ENCODE measurements at regions not wholly inside any gene's neighbourhood (a gene's known extent, or its start where the extent isn't known, plus 50 kb on each side); places are given as distances from the start of the nearest gene placed in this dataset.
"Not testable (repeated sequence)": the region's sequence is repeated elsewhere in the genome, so short reads cannot be mapped to it uniquely, and the experiment has no call there.

- no peak for DNase-seq
Observed at GRCh38 chr19:30066781-30067759, 125.0 kb downstream of the URI1 start.

DNA sequence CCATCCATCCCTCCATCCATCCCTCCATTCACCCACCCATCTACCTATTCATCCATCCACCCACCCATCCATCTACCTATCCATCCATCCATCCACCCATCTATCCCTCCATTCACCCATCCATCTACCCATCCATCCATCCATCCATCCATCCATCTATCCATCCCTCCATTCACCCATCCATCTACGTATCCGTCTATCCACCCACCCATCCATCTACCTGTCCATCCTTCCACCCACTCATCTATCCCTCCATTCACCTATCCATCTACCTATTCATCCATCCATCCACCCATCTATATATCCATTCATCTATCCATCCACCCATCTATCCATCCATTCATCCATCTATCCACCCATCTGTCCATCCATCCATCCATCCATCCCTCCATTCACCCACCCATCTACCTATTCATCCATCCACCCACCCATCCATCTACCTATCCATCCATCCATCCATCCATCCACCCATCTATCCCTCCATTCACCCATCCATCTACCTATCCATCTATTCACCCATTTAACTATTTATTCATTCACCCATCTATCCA lies 126.0 kb downstream of the URI1 start:
- not testable (repeated sequence) for DNase-seq

GRCh38 chr19:30068528-30069395 lies 126.7 kb downstream of the URI1 start:
- no peak for DNase-seq

- DNase-seq, result no peak
Observed at GRCh38 chr19:30069535-30070197, 127.6 kb downstream of the URI1 start.

DNA sequence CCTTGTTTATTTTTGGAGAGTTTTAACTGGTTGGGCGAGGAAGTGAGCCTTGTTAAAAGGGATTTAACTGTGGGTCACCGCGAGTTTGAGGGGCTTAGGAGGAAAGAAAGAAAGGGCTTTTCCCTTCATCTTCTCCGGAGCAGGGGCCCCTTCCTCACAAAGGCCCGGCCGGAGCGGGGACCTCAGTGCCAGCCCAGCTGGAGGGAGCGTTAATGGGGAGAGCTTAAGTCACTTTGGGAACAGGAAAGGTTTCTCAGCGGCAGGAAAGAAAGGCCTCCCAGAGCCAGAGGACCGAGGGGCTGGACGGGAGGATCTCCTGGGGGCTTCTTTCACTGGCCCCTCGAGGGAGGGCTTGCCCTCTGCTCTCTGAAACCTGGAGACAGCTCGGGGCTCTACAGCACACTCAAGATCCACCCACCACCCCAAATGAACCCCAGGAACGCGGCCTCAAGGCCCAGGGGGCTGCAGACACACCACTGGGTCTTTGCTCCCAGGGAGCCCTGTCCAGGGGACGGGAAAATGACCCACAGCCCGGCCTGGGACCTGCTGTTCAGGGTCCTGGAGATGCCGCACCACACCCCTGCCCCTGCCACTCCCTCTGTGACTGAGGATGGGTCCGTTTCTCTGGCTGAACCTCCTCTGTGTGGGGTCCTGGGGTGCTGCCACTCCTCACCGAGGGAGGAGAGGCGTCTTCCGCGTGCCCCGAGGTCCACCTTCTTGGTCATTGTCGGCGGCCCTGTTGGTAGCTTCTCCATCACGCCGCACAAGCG lies 128.3 kb downstream of the URI1 start:
- no peak for DNase-seq

GRCh38 chr19:30070968-30071632 lies 129.1 kb downstream of the URI1 start:
- DNase-seq, result no peak

DNA sequence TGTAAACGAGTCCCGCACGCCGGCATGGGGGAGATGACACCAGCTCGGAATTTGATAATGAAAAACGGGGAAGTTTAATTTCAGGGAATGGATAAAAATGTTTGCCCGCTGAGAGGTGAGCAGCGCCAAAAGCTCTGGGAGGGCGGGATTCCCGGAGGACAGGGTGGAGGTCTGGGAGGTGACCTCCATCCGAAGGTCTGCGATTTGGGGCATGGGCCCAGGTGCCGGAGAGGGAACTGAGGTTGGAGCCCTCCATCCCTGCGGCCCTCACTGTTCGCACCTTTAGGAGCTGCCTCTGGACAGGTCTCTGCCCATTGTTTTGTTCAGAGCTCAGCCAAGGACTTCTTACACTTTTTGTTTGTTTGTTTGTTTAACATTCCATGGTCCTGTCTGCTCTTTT lies 129.8 kb downstream of the URI1 start:
- no peak for DNase-seq

DNA sequence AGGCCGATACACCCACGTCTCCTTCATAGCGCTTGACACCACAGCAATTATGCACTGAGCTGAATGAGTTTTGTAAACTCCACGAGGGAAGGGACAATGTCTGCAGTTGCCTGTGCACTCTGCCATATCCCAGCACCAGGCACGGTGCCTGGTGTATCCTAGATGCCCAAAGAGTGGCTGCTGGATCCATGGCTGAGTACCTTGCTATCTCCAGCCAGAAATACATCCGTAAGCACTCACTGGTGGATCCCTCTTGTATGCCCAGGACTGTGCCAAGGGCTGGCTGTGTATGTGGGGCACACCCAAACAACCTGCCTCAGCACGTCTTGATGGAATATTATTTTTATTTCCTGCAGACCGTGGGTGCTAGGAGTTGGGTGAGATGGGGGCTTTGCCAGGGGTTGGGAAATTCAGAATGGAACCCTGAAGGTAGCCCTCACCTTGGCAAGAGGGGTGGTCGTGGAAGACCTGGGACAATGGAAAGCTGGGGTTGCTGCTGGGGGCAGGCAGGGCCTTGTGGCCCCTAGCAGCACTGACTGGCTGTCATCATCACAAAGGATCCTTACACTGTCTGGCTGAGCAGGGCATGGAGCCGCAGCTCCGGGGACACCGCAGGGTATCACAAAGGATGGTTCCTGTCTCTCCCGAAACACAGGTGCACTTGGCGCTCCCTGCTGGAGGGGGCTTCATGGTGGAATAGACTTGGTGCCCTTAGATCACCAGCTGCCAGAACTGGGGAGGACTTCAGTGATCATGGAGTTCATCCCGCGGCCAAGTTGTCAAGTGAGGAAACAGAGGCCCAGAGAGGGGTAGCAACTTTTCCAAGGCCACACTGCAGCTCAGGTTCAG lies 131.3 kb downstream of the URI1 start:
- no peak for DNase-seq

DNA sequence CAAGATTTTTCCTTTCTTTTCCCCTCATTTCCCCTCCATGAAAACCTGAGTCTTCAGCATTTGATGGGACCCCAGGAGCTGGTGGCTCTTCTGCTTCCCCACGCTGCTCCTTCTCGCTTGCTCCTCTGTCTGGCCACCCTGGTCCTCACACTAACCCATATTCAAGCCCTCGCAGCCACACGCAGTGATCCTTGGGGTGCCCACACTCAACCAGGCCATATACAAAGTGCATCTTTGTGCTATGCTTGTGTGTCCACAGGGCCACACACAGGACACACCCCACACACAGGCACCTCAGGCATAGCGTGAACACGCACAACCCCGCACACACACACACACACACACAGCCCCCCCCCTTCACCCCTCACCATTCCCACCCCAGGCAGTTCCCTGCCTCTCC lies 132.1 kb downstream of the URI1 start:
- DNase-seq, result no peak

DNA sequence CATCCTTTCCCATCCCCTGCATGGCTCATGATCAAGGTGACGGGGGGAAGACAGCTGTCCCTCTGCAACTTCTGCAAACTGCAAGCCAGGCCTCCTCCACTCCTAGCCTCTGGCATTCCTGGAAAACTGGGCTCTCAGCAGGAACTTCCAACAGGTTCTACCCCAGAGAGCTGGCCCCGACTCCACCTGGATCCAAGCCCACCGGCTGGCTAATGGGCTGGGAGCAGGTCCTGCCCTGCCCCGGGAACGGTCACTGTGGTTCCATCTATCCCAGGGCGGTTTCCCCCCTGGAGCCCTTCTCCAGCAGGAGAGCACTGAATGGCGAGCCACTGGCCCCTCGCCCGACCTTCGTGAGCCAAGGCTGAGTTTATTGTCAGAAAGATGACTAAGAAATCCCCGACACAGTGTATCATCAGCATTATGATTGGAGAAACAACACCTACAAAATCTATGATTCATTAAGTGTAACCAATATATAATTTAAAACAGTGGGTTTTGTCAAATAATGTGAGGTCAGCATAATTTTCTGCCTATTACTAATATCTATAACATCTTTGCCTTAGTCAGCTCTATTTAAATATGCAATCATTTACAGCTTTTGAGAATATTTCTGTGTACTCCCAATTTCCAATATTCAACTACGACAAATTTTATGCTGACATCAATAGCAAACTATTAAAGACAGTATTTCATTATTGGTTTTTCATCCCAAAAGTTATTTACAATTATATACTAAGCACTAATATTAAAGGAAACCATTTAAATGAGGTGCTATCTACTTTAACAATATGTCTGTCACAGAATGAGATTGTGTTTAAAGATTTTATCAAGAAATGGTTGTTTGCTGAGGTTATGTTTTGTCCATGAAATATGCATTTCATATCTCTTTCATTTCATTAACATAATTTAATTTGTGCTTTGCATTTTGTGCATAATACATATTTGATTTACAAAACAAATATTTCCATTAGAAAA lies 133.0 kb downstream of the URI1 start:
- no peak for DNase-seq

- DNase-seq, result no peak
Observed at GRCh38 chr19:30076101-30076551, 134.1 kb downstream of the URI1 start.

DNA sequence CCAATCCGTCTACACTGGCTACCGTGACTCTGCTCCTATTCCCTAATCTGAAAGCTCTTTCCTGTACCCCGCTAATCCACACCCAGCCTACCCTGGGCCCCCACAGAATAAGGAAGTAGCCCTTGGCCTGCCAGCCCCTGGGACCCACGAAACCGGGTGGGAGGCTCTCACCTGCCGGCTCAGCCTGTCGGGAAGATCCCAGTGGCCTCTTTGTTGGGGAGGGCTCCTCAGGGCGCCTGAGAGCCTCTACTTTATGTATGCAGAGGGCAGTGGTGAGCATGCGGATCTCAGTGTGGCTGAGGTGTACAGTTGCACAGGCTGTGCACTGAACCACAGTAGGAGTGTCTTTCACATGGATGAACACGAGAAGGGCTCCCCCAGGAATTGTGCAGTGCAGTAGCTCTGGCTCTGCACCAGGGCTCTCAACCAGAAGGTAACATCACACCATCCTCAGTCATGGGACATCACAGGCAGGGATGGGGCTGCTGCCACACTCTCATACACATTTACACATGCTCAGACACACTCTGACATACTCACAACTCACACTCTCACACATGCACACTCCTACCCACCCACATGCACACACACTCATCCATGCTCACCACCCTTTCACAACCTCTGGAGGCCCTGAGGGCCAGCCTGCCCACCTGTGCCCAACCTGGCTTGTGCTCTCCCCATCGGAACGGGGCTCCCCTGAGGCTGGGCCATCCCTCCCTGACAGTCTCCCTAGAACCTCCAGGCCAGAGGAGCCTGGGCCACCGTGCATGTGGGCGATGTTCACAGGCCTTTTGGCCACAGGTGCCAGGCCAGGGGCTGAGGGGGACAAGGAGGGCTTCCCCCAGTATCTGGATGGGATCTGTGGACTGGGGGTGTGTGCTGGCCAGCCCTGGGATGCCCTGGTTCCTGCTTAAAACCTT lies 135.0 kb downstream of the URI1 start:
- DNase-seq, result no peak

- DNase-seq, result no peak
Observed at GRCh38 chr19:30077851-30078355, 135.9 kb downstream of the URI1 start.

- DNase-seq, result no peak
Observed at GRCh38 chr19:30078381-30078910, 136.4 kb downstream of the URI1 start.

GRCh38 chr19:30079200-30079599 lies 137.2 kb downstream of the URI1 start:
- no peak for DNase-seq

DNA sequence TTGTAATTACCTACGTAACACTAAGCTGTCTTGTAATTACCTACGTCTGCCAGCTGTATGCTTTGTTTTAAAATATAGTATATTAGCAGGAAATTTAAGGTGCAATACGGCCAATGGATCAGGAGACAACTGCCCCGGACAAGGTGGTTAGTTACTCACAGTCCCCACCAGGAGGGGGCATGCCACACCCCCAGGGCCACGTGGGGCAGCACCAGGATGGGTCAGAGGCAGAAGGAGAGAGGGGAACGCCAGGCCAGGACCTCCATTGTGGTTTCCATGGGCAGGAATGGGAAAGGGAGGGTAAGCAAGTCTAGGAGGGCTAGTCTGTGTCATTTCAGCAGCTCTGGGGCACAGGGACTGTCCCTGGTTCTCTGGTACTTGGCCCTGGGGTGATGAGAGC lies 140.1 kb downstream of the URI1 start:
- no peak for DNase-seq

DNA sequence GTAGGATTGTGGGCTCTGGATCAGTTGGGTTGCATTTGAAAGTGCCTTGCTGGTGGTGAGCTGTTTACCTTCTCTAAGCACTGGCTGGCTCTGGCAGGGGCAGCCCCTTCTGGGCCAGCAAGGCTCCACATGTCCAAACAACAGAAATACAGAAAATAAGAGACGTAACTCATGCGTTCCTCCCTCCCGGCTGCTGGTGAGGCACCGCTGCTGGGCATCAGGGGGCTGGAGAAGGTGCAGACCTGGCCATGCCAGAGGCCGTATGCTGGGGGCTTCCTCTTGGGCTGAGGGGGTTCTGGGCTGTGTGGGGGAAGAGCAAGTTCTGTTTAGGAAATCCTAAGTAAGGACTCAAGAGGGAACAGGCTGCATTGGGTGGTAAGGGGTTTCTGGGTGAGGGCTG lies 140.6 kb downstream of the URI1 start:
- no peak for DNase-seq
